Vagina (tissue), 2 donors: ENCODE measurements at regions not wholly inside any gene's neighbourhood (a gene's known extent, or its start where the extent isn't known, plus 50 kb on each side); places are given as distances from the start of the nearest gene placed in this dataset.
"Not testable (repeated sequence)": the region's sequence is repeated elsewhere in the genome, so short reads cannot be mapped to it uniquely, and the experiment has no call there.

Source experiments
- POLR2A ChIP-seq, 2 donors: fragments of 450-650 bp; IDR thresholded peaks; one replicate each; pipeline ENCODE4 v1.6.1; 2017; ENCODE audit warnings: antibody characterized with exemption in 2 of 2, mild to moderate bottlenecking in 2 of 2, moderate library complexity in 2 of 2
- POLR2AphosphoS5 ChIP-seq, 2 donors: sonication (generic); formaldehyde crosslinking; IDR thresholded peaks; one replicate each; pipeline ENCODE4 v1.9.0; 2017; ENCODE audit warnings: antibody characterized with exemption in 2 of 2, mild to moderate bottlenecking in 2 of 2, low read depth in 1 of 2; ENCODE audit not compliant: insufficient read depth in 1 of 2
- TF ChIP-seq, protein P1 (sequence below), 3 experiments: fragments of 450-650 bp in 2 of 3; fragments of 200-600 bp in 1 of 3; sonication (generic) in 1 of 3; IDR thresholded peaks; one replicate each; pipeline ENCODE4 v1.5.1; 2017 to 2019; ENCODE audit warnings: antibody characterized with exemption in 3 of 3, mild to moderate bottlenecking in 2 of 3, moderate library complexity in 2 of 3

DNA sequence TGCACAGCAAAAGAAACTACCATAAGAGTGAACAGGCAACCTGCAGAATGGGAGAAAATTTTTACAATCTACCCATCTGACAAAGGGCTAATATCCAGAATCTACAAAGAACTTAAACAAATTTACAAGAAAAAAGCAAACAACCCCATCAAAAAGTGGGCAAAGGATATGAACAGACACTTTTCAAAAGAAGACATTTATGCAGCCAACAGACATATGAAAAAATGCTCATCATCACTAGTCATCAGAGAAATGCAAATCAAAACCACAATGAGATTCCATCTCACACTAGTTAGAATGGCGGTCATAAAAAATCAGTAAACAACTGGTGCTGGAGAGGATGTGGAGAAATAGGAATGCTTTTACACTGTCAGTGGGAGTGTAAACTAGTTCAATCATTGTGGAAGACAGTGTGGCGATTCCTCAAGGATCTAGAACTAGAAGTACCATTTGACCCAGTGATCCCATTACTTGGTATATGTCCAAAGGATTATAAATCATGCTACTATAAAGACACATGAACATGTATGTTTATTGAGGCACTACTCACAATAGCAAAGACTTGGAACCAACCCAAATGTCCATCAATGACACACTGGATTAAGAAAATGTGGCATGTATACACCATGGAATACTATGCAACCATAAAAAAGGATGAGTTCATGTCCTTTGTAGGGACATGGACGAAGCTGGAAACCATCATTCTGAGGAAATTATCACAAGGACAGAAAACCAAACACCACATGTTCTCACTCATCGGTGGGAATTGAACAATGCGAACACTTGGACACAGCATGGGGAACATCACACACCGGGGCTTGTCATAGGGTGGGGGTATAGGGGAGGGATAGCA lies 53.9 kb upstream of the CCDC71L start:
- not testable (repeated sequence) for TF ChIP-seq POLR2A (IDR thresholded peaks at IDR 0.05); POLR2AphosphoS5 (IDR thresholded peaks at IDR 0.05; ENCODE audit: insufficient read depth in 1 of 2, low read depth in 1 of 2)
- TF ChIP-seq, protein P1, sequence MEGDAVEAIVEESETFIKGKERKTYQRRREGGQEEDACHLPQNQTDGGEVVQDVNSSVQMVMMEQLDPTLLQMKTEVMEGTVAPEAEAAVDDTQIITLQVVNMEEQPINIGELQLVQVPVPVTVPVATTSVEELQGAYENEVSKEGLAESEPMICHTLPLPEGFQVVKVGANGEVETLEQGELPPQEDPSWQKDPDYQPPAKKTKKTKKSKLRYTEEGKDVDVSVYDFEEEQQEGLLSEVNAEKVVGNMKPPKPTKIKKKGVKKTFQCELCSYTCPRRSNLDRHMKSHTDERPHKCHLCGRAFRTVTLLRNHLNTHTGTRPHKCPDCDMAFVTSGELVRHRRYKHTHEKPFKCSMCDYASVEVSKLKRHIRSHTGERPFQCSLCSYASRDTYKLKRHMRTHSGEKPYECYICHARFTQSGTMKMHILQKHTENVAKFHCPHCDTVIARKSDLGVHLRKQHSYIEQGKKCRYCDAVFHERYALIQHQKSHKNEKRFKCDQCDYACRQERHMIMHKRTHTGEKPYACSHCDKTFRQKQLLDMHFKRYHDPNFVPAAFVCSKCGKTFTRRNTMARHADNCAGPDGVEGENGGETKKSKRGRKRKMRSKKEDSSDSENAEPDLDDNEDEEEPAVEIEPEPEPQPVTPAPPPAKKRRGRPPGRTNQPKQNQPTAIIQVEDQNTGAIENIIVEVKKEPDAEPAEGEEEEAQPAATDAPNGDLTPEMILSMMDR (IDR thresholded peaks at IDR 0.05), result not testable (repeated sequence)
